GM10266 (cell line): ENCODE measurements at regions not wholly inside any gene's neighbourhood (a gene's known extent, or its start where the extent isn't known, plus 50 kb on each side); places are given as distances from the start of the nearest gene placed in this dataset.

Experiments
- DNase-seq: peaks from one replicate; pipeline ENCODE4 v3.0.0; 2012; ENCODE audit errors: extremely low spot score
- TF ChIP-seq, protein P1 (sequence below): IDR thresholded peaks from 2 replicates; pipeline ENCODE4 v1.5.1; 2012; ENCODE audit warnings: mild to moderate bottlenecking, low read depth; ENCODE audit not compliant: control insufficient read depth, insufficient read depth; ENCODE audit errors: missing control alignments

GRCh38 chr16:63702981-63703590 lies 1418.8 kb downstream of the CDH11 start:
- DNase-seq: no peak

GRCh38 chr16:63697736-63698135 lies 1424.1 kb downstream of the CDH11 start:
- TF ChIP-seq, protein P1, sequence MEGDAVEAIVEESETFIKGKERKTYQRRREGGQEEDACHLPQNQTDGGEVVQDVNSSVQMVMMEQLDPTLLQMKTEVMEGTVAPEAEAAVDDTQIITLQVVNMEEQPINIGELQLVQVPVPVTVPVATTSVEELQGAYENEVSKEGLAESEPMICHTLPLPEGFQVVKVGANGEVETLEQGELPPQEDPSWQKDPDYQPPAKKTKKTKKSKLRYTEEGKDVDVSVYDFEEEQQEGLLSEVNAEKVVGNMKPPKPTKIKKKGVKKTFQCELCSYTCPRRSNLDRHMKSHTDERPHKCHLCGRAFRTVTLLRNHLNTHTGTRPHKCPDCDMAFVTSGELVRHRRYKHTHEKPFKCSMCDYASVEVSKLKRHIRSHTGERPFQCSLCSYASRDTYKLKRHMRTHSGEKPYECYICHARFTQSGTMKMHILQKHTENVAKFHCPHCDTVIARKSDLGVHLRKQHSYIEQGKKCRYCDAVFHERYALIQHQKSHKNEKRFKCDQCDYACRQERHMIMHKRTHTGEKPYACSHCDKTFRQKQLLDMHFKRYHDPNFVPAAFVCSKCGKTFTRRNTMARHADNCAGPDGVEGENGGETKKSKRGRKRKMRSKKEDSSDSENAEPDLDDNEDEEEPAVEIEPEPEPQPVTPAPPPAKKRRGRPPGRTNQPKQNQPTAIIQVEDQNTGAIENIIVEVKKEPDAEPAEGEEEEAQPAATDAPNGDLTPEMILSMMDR: no peak
- DNase-seq: no peak

More at GRCh38 chr16:63702981-63703590, 1418.8 kb downstream of the CDH11 start:
- TF ChIP-seq, protein P1: no peak

GRCh38 chr16:63695347-63695746 lies 1426.5 kb downstream of the CDH11 start:
- no peak for DNase-seq
- TF ChIP-seq, protein P1: no peak

DNA sequence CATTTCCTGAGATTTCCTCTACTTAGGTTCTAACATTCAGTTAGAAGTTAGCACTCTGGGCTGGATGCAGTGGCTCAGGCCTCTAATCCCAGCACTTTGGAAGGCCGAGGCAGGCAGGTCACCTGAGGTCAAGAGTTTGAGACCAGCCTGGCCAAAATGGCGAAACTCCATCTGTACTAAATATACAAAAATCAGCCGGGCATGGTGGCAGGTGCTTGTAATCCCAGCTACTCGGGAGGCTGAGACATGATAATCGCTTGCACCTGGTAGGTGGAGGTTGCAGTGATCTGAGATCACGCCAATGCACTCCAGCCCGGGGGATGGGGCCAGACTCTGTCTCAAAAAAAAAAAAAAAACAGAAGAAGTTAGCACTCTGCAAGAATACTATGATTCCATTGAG lies 1430.9 kb downstream of the CDH11 start:
- DNase-seq: no peak
- TF ChIP-seq, protein P1: no peak

DNA sequence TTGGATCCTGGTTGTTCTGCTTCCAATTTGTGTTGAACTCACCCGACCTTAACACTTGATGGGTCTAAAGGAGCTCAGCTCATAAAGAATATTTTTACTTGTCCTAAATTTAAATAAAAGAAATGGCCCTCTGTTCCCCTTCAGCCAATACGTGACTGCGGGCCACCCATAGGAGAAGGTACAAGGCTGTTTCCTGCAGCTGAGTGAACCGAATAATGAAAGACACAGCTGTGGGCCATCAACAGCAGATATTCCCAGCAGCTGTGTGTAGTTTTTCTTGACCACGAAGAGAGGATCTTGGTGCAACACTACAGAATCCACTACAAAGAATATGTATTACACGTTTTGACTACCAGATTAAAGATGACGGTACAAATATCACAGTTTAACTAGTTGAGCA lies 1431.6 kb downstream of the CDH11 start:
- no peak for DNase-seq
- TF ChIP-seq, protein P1: no peak

DNA sequence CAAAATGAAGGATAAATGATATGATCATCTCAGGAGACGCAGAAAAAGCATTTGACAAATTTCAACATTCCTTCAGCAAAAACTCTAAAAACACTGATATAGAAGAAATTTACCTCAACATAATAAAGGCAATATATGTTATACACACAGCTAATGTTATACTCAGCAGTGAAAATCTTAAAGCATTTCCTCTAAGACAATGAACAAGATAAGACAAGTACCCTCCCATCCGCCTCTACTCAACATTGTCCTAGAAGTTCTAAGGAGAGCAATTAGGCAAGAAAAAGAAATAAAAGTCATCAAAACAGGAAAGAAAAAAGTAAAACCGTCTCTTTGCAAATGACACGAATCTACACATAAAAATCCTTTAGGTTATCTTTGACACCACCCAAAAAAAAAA lies 1432.8 kb downstream of the CDH11 start:
- TF ChIP-seq, protein P1: no peak
- no peak for DNase-seq

- no peak for DNase-seq
- TF ChIP-seq, protein P1: no peak
Observed at GRCh38 chr16:63684149-63685101, 1437.4 kb downstream of the CDH11 start.
